ENCODE measurements at regions not wholly inside any gene's neighbourhood (a gene's known extent, or its start where the extent isn't known, plus 50 kb on each side); places are given as distances from the start of the nearest gene placed in this dataset.

- Histone ChIP-seq H3K27ac (ENCODE audit: low read depth, low read length, poor library complexity, severe bottlenecking) (no peak overlapping the region), H3K4me2 (ENCODE audit: low read length) (no peak overlapping the region), H3K4me3 (ENCODE audit: low read depth, low read length, poor library complexity, severe bottlenecking) (no peak overlapping the region), H3K9me3 (ENCODE audit: low read length) (no peaks in the 10 kb centered on the region), H4K20me1 (ENCODE audit: insufficient read depth, low read length) (no peaks in the 10 kb centered on the region), H3K4me1 (ENCODE audit: insufficient read depth, low read length, poor library complexity, severe bottlenecking) (peaks cover 26% of the 10 kb centered on the region), H3K79me2 (ENCODE audit: insufficient read depth, low read depth, low read length) (no peaks in the 10 kb centered on the region), H3K36me3 (ENCODE audit: insufficient read depth, low read length) (no peaks in the 10 kb centered on the region), H3K9me2 (ENCODE audit: insufficient read depth, low read length) (no peaks in the 10 kb centered on the region), H2AFZ (ENCODE audit: low read length) (peak overlapping the region; percentile 38; the same call in 1 of the 2 replicates)
- DNase-seq (ENCODE audit: low spot score) = no peak
- BruUV-seq (replicated peaks) = no TSS peak
- intact Hi-C loops (cut with micrococcal nuclease; ENCODE audit: unreplicated experiment) = no loop called here
- ChIA-PET POLR2A (interaction anchor here (0.5 to 2.7 kb wide), 24 partner anchors 8 to 400 kb away, joined by 3 to 12 read pairs (median 3); partner anchors contain the start of gene CD2AP), CTCF (ENCODE audit: unreplicated experiment) (interaction anchor here (0.5 to 1.0 kb wide), 2 partner anchors 70 to 195 kb away, joined by 3 read pairs; partner anchors contain the start of gene CD2AP)
- no peak for TF ChIP-seq EZH2phosphoT487 (IDR thresholded peaks at IDR 0.05; ENCODE audit: borderline replicate concordance, low read depth, low read length)
- TF ChIP-seq, protein P1, sequence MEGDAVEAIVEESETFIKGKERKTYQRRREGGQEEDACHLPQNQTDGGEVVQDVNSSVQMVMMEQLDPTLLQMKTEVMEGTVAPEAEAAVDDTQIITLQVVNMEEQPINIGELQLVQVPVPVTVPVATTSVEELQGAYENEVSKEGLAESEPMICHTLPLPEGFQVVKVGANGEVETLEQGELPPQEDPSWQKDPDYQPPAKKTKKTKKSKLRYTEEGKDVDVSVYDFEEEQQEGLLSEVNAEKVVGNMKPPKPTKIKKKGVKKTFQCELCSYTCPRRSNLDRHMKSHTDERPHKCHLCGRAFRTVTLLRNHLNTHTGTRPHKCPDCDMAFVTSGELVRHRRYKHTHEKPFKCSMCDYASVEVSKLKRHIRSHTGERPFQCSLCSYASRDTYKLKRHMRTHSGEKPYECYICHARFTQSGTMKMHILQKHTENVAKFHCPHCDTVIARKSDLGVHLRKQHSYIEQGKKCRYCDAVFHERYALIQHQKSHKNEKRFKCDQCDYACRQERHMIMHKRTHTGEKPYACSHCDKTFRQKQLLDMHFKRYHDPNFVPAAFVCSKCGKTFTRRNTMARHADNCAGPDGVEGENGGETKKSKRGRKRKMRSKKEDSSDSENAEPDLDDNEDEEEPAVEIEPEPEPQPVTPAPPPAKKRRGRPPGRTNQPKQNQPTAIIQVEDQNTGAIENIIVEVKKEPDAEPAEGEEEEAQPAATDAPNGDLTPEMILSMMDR (conservative IDR thresholded peaks at IDR 0.05; ENCODE audit: low read length) = no peak
Observed at GRCh38 chr6:47407300-47408281, 70.0 kb upstream of the CD2AP start.

- Histone ChIP-seq H3K4me2 (ENCODE audit: low read length) (peak overlapping the region; percentile 82), H2AFZ (ENCODE audit: low read length) (peak overlapping the region; percentile 98), H3K79me2 (ENCODE audit: insufficient read depth, low read depth, low read length) (no peaks in the 10 kb centered on the region), H3K4me3 (ENCODE audit: low read depth, low read length, poor library complexity, severe bottlenecking) (peak overlapping the region; percentile 64), H4K20me1 (ENCODE audit: insufficient read depth, low read length) (no peaks in the 10 kb centered on the region), H3K36me3 (ENCODE audit: insufficient read depth, low read length) (no peaks in the 10 kb centered on the region; the same call in 1 of the 2 replicates), H3K4me1 (ENCODE audit: insufficient read depth, low read length, poor library complexity, severe bottlenecking) (peaks cover 23% of the 10 kb centered on the region), H3K9me2 (ENCODE audit: insufficient read depth, low read length) (no peaks in the 10 kb centered on the region), H3K27ac (ENCODE audit: low read depth, low read length, poor library complexity, severe bottlenecking) (peak overlapping the region; percentile 52), H3K9me3 (ENCODE audit: low read length) (no peaks in the 10 kb centered on the region)
- DNase-seq (ENCODE audit: low spot score) = peak; percentile 82
- CTCF ChIA-PET (ENCODE audit: unreplicated experiment) = no interaction called here
- POLR2A ChIA-PET = interaction anchor here (0.5 to 5.1 kb wide), 18 partner anchors 9 to 321 kb away, joined by 3 to 34 read pairs (median 3); partner anchors contain the start of gene CD2AP
- intact Hi-C loops (cut with micrococcal nuclease; ENCODE audit: unreplicated experiment) = loop anchor here (1.0 to 5.0 kb wide), 9 partner anchors 25 to 366 kb away; partner anchors contain the start of gene CD2AP
- TF ChIP-seq, protein P1 (conservative IDR thresholded peaks at IDR 0.05; ENCODE audit: low read length) = peak; percentile 99
- TF ChIP-seq EZH2phosphoT487 (IDR thresholded peaks at IDR 0.05; ENCODE audit: borderline replicate concordance, low read depth, low read length) = no peak
- BruUV-seq (replicated peaks) = no TSS peak
Observed at GRCh38 chr6:47413752-47414422, 63.7 kb upstream of the CD2AP start.

All from OCI-LY7 (cell line).